HepG2 (cell line): ENCODE measurements at regions not wholly inside any gene's neighbourhood (a gene's known extent, or its start where the extent isn't known, plus 50 kb on each side); places are given as distances from the start of the nearest gene placed in this dataset.

ENCODE experiments used
- ATAC-seq: fragments of 200-7000 bp; cut with Tn5 transposase; 3 replicates; pipeline ENCODE4 v1.9.1; 2020; ENCODE audit warnings: mild to moderate bottlenecking, moderate library complexity
- BruUV-seq: library from RNA; stranded (reverse); fragments of 400-500 nt; replicated peaks from 2 replicates; lab custom pipeline; 2021; lab: Mats Ljungman, UMichigan
- CTCF ChIA-PET: fragments of 300-600 bp; formaldehyde crosslinking; extraction: SDS; loops from one replicate; lab custom pipeline; 2021; ENCODE audit warnings: low total read pairs, inconsistent platforms, low intra/inter-chr PET ratio; lab: Yijun Ruan, JAX
- POLR2A ChIA-PET: fragments of 350-600 bp; sonication (Branson Sonifier 250); formaldehyde crosslinking; loops from one replicate; lab custom pipeline; 2020; ENCODE audit warnings: antibody characterized with exemption, inconsistent platforms; lab: Yijun Ruan, JAX
- DNase-seq: peaks from one replicate; pipeline ENCODE4 v3.0.0-alpha.2; 2015; ENCODE audit warnings: low spot score
- FAIRE-seq: peaks from 3 replicates; lab custom pipeline; 2011; peaks lifted over from hg19 to GRCh38; lab: Jason Lieb, UNC
- H2AFZ ChIP-seq: one replicate; pipeline ENCODE4 v1.6.1; 2011; ENCODE audit warnings: low read length, inconsistent platforms
- H3K27ac ChIP-seq: fragments of 300-600 bp; 3 replicates; pipeline ENCODE4 v1.8.0; 2011; ENCODE audit warnings: mixed run types, mild to moderate bottlenecking, mixed read lengths, low read length, inconsistent platforms; ENCODE audit not compliant: insufficient read depth; ENCODE audit errors: extremely low read length
- H3K27me3 ChIP-seq, 2 experiments: fragments of 200-600 bp in 1 of 2; 2 replicates in 1 of 2; 3 replicates in 1 of 2; pipeline versions ENCODE4 v1.6.0 to v1.8.0; 2011; ENCODE audit warnings: low read length in 2 of 2, mild to moderate bottlenecking in 2 of 2, moderate library complexity in 2 of 2, inconsistent platforms in 1 of 2; ENCODE audit not compliant: insufficient read depth in 2 of 2, control insufficient read depth in 1 of 2
- H3K36me3 ChIP-seq, 2 experiments: fragments of 200-600 bp in 1 of 2; replicated peaks in 1 of 2; 2 replicates in 1 of 2; 3 replicates in 1 of 2; pipeline versions ENCODE4 v1.5.1 to v1.8.0; 2011; ENCODE audit warnings: low read length in 2 of 2, inconsistent platforms in 1 of 2; ENCODE audit not compliant: insufficient read depth in 2 of 2, control insufficient read depth in 1 of 2
- H3K4me1 ChIP-seq: 2 replicates; pipeline ENCODE4 v1.5.1; 2012; ENCODE audit warnings: low read length, inconsistent platforms; ENCODE audit not compliant: insufficient read depth
- H3K4me2 ChIP-seq: 2 replicates; pipeline ENCODE4 v1.6.0; 2011; ENCODE audit warnings: low read depth, low read length, inconsistent platforms
- H3K4me3 ChIP-seq, 3 experiments: fragments of 200-600 bp in 1 of 3; sonication (generic), shearing (Covaris generic) in 1 of 3; replicated peaks in 1 of 3; 2 replicates each; pipeline ENCODE4 v1.5.1; 2011 to 2016; ENCODE audit warnings: low read length in 3 of 3, inconsistent platforms in 2 of 3, low read depth in 2 of 3, mild to moderate bottlenecking in 2 of 3, control low read depth in 1 of 3, mixed read lengths in 1 of 3; ENCODE audit not compliant: insufficient read depth in 1 of 3
- H3K79me2 ChIP-seq: one replicate; pipeline ENCODE4 v1.6.1; 2011; ENCODE audit warnings: low read length, inconsistent platforms; ENCODE audit not compliant: insufficient read depth
- H3K9ac ChIP-seq: 2 replicates; pipeline ENCODE4 v1.6.0; 2011; ENCODE audit warnings: mild to moderate bottlenecking, low read depth, low read length, inconsistent platforms; ENCODE audit not compliant: insufficient read depth
- H3K9me3 ChIP-seq: 2 replicates; pipeline ENCODE4 v1.5.1; 2012; ENCODE audit warnings: mild to moderate bottlenecking, low read length
- H4K20me1 ChIP-seq: 2 replicates; pipeline ENCODE4 v1.6.0; 2011; ENCODE audit warnings: inconsistent platforms, mild to moderate bottlenecking, low read length, moderate library complexity; ENCODE audit not compliant: insufficient read depth
- FOXJ3 ChIP-seq: sonication (generic); formaldehyde crosslinking; IDR thresholded peaks from 2 replicates; pipeline ENCODE4 v1.4.0; 2020; ENCODE audit warnings: missing genetic modification reagents, mild to moderate bottlenecking, borderline replicate concordance
- HNRNPL ChIP-seq: fragments of 200-400 bp; formaldehyde crosslinking; IDR thresholded peaks from 2 replicates; pipeline ENCODE4 v1.6.1; 2017; ENCODE audit warnings: mild to moderate bottlenecking, low read depth, low read length
- MAF1 ChIP-seq: sonication (generic); formaldehyde crosslinking; IDR thresholded peaks from 2 replicates; pipeline ENCODE4 v1.5.0; 2020; ENCODE audit warnings: missing genetic modification reagents, borderline replicate concordance
- MXD4 ChIP-seq: IDR thresholded peaks from 2 replicates; pipeline ENCODE4 v1.6.1; 2016; ENCODE audit warnings: mild to moderate bottlenecking, missing biosample characterization, missing genetic modification reagents
- RFX1 ChIP-seq: fragments of 450-650 bp; IDR thresholded peaks from 2 replicates; pipeline ENCODE4 v1.6.1; 2017
- TAF1 ChIP-seq: sonication (generic); formaldehyde crosslinking; IDR thresholded peaks from 2 replicates; pipeline ENCODE4 v1.4.0; 2020; ENCODE audit warnings: missing genetic modification reagents
- TSC22D2 ChIP-seq: sonication (generic); formaldehyde crosslinking; IDR thresholded peaks from 2 replicates; pipeline ENCODE4 v1.5.1; 2020; ENCODE audit warnings: missing genetic modification reagents, mild to moderate bottlenecking, borderline replicate concordance
- ZNF274 ChIP-seq: sonication (generic); formaldehyde crosslinking; IDR thresholded peaks from 2 replicates; pipeline ENCODE4 v1.5.1; 2020; ENCODE audit warnings: mild to moderate bottlenecking, missing genetic modification reagents
- ZNF431 ChIP-seq: sonication (generic); formaldehyde crosslinking; IDR thresholded peaks from 2 replicates; pipeline ENCODE4 v1.9.0; 2022; ENCODE audit warnings: missing genetic modification reagents, low read depth, mild to moderate bottlenecking, borderline replicate concordance
- ZNF451 ChIP-seq: sonication (generic); formaldehyde crosslinking; IDR thresholded peaks from 2 replicates; pipeline ENCODE4 v1.5.0; 2020; ENCODE audit warnings: mild to moderate bottlenecking, missing genetic modification reagents
- ZNF572 ChIP-seq: sonication (generic); formaldehyde crosslinking; IDR thresholded peaks from 2 replicates; pipeline ENCODE4 v1.5.1; 2020; ENCODE audit warnings: mild to moderate bottlenecking, missing genetic modification reagents
- WGBS: methylation state at CpG from one replicate; pipeline ENCODE4 v1.1.6; 2017; ENCODE audit warnings: low lambda C conversion rate; 5-methylcytosine and 5-hydroxymethylcytosine counted together
- in situ Hi-C: cut with HindIII; loops from 2 replicates; pipeline ENCODE4 v1.10.0; 2017; ENCODE audit warnings: low pct_unique_long_range_greater_than_20kb; ENCODE audit not compliant: extremely low pct_ligation_motif_present
- intact Hi-C: fragments of 100-400 bp; cut with micrococcal nuclease; formaldehyde crosslinking; loops from one replicate; pipeline ENCODE4 v1.10.0; 2022; ENCODE audit not compliant: unreplicated experiment
- TF ChIP-seq, protein P1 (sequence below): fragments of 450-650 bp; IDR thresholded peaks from 2 replicates; pipeline ENCODE4 v1.6.1; 2017
- TF ChIP-seq, protein P2 (sequence below): sonication (generic); formaldehyde crosslinking; IDR thresholded peaks from 2 replicates; pipeline ENCODE4 v1.9.0; 2022; ENCODE audit warnings: missing genetic modification reagents, mild to moderate bottlenecking, borderline replicate concordance
- TF ChIP-seq, protein P3 (sequence below): sonication (generic); formaldehyde crosslinking; IDR thresholded peaks from 2 replicates; pipeline ENCODE4 v1.4.0; 2020; ENCODE audit warnings: missing genetic modification reagents
- TF ChIP-seq, protein P4 (sequence below): sonication (generic); formaldehyde crosslinking; IDR thresholded peaks from 2 replicates; pipeline ENCODE4 v1.5.0; 2020; ENCODE audit warnings: missing genetic modification reagents
- TF ChIP-seq, protein P5 (sequence below): IDR thresholded peaks from 2 replicates; pipeline ENCODE4 v1.6.1; 2016; ENCODE audit warnings: missing compliant biosample characterization, missing genetic modification reagents, borderline replicate concordance

DNA sequence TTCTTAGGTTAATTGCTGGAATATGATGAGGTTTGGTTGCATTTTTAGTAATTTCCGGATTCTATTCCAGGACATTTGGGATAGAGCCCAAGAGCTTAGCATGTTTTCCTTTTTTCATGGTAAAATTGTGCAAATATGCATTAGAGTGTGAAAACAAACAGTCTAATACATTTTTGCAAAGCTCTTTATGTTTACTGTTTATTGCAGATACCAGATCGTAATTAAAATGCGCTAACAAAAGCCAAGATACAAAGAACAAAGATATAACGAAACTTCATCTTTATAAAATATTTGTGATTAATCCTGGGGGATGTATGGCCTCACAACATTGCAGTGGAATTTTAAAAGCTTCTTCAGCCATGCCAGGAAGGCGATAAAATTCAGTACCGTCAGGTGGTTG is 94.5 kb upstream of the TBC1D5 start:
- FAIRE-seq (no peak), ATAC-seq (no peak)
- TF ChIP-seq, protein P1, sequence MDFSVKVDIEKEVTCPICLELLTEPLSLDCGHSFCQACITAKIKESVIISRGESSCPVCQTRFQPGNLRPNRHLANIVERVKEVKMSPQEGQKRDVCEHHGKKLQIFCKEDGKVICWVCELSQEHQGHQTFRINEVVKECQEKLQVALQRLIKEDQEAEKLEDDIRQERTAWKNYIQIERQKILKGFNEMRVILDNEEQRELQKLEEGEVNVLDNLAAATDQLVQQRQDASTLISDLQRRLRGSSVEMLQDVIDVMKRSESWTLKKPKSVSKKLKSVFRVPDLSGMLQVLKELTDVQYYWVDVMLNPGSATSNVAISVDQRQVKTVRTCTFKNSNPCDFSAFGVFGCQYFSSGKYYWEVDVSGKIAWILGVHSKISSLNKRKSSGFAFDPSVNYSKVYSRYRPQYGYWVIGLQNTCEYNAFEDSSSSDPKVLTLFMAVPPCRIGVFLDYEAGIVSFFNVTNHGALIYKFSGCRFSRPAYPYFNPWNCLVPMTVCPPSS: no peak
- TF ChIP-seq TSC22D2 (CRISPR knock-in tag) (no peak), ZNF572 (CRISPR knock-in tag) (no peak), HNRNPL (no peak), ZNF451 (CRISPR knock-in tag) (no peak), TAF1 (no peak), RFX1 (no peak), MAF1 (no peak), MXD4 (CRISPR knock-in tag) (no peak), FOXJ3 (CRISPR knock-in tag) (no peak), ZNF431 (CRISPR knock-in tag) (no peak), ZNF274 (CRISPR knock-in tag) (no peak)
- TF ChIP-seq, protein P2, sequence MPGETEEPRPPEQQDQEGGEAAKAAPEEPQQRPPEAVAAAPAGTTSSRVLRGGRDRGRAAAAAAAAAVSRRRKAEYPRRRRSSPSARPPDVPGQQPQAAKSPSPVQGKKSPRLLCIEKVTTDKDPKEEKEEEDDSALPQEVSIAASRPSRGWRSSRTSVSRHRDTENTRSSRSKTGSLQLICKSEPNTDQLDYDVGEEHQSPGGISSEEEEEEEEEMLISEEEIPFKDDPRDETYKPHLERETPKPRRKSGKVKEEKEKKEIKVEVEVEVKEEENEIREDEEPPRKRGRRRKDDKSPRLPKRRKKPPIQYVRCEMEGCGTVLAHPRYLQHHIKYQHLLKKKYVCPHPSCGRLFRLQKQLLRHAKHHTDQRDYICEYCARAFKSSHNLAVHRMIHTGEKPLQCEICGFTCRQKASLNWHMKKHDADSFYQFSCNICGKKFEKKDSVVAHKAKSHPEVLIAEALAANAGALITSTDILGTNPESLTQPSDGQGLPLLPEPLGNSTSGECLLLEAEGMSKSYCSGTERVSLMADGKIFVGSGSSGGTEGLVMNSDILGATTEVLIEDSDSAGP (CRISPR knock-in tag): no peak
- TF ChIP-seq, protein P3, sequence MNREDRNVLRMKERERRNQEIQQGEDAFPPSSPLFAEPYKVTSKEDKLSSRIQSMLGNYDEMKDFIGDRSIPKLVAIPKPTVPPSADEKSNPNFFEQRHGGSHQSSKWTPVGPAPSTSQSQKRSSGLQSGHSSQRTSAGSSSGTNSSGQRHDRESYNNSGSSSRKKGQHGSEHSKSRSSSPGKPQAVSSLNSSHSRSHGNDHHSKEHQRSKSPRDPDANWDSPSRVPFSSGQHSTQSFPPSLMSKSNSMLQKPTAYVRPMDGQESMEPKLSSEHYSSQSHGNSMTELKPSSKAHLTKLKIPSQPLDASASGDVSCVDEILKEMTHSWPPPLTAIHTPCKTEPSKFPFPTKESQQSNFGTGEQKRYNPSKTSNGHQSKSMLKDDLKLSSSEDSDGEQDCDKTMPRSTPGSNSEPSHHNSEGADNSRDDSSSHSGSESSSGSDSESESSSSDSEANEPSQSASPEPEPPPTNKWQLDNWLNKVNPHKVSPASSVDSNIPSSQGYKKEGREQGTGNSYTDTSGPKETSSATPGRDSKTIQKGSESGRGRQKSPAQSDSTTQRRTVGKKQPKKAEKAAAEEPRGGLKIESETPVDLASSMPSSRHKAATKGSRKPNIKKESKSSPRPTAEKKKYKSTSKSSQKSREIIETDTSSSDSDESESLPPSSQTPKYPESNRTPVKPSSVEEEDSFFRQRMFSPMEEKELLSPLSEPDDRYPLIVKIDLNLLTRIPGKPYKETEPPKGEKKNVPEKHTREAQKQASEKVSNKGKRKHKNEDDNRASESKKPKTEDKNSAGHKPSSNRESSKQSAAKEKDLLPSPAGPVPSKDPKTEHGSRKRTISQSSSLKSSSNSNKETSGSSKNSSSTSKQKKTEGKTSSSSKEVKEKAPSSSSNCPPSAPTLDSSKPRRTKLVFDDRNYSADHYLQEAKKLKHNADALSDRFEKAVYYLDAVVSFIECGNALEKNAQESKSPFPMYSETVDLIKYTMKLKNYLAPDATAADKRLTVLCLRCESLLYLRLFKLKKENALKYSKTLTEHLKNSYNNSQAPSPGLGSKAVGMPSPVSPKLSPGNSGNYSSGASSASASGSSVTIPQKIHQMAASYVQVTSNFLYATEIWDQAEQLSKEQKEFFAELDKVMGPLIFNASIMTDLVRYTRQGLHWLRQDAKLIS (CRISPR knock-in tag): no peak
- TF ChIP-seq, protein P4, sequence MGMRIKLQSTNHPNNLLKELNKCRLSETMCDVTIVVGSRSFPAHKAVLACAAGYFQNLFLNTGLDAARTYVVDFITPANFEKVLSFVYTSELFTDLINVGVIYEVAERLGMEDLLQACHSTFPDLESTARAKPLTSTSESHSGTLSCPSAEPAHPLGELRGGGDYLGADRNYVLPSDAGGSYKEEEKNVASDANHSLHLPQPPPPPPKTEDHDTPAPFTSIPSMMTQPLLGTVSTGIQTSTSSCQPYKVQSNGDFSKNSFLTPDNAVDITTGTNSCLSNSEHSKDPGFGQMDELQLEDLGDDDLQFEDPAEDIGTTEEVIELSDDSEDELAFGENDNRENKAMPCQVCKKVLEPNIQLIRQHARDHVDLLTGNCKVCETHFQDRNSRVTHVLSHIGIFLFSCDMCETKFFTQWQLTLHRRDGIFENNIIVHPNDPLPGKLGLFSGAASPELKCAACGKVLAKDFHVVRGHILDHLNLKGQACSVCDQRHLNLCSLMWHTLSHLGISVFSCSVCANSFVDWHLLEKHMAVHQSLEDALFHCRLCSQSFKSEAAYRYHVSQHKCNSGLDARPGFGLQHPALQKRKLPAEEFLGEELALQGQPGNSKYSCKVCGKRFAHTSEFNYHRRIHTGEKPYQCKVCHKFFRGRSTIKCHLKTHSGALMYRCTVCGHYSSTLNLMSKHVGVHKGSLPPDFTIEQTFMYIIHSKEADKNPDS (CRISPR knock-in tag): no peak
- TF ChIP-seq, protein P5, sequence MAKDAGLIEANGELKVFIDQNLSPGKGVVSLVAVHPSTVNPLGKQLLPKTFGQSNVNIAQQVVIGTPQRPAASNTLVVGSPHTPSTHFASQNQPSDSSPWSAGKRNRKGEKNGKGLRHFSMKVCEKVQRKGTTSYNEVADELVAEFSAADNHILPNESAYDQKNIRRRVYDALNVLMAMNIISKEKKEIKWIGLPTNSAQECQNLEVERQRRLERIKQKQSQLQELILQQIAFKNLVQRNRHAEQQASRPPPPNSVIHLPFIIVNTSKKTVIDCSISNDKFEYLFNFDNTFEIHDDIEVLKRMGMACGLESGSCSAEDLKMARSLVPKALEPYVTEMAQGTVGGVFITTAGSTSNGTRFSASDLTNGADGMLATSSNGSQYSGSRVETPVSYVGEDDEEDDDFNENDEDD (CRISPR knock-in tag): no peak

More for the DNA sequence above, 94.5 kb upstream of the TBC1D5 start:
- Histone ChIP-seq H3K4me2 (no peak overlapping the region), H3K9me3 (no peaks in the 10 kb centered on the region), H3K27ac (no peak overlapping the region), H3K79me2 (no peaks in the 10 kb centered on the region), H2AFZ (no peak overlapping the region), H3K4me1 (no peaks in the 10 kb centered on the region), H3K9ac (no peak overlapping the region), H3K36me3 (no peaks in the 10 kb centered on the region), H3K4me3 (no peak overlapping the region), H4K20me1 (no peaks in the 10 kb centered on the region), H3K27me3 (0 out of 5 replicates have a peak, but pooled peaks cover 0 to 2% of the 10 kb centered on the region in 2 experiments)
- 44% methylated on average over 6 of the region's 6 CpGs for WGBS
- ChIA-PET POLR2A (no interaction called here), CTCF (no interaction called here)
- in situ Hi-C loops (loop anchor here (10.0 to 25.0 kb wide), 4 partner anchors 192 to 1250 kb away; no protein-coding TSS in a partner anchor), intact Hi-C loops (no loop called here)
- no peak for DNase-seq
- no TSS peak for BruUV-seq
